Stimulated activated CD4-positive, alpha-beta T cell treated with anti-CD3 and anti-CD28 coated beads, TNF-alpha, amount 100 ng/mL, for 4 hours (primary cell): ENCODE measurements at regions not wholly inside any gene's neighbourhood (a gene's known extent, or its start where the extent isn't known, plus 50 kb on each side); places are given as distances from the start of the nearest gene placed in this dataset.

Experiments
- DNase-seq, 3 experiments: peaks; one replicate each; pipeline ENCODE4 v3.0.0-alpha.2; 2020; ENCODE audit warnings: low read depth in 3 of 3

DNA sequence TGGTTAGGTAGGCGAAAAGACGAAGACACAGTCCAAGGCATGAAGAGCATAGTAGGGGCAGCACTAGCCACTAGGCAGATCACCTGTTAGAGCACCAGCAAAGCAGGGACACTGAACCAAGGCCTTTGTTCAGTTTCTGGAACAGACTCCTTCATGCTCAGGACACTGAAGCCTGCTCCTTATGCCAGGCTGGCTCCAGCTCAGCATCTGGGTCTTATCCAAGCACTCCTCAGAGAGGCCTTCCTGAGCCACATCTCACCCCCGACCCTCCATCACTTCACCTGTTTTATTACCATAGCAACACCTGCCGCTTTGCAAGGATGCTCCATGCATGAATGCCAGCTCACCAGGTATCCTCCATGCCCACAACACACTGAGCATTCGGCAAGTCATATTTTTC is 206.3 kb upstream of the CHRNA7 start:
- no peak for DNase-seq

DNA sequence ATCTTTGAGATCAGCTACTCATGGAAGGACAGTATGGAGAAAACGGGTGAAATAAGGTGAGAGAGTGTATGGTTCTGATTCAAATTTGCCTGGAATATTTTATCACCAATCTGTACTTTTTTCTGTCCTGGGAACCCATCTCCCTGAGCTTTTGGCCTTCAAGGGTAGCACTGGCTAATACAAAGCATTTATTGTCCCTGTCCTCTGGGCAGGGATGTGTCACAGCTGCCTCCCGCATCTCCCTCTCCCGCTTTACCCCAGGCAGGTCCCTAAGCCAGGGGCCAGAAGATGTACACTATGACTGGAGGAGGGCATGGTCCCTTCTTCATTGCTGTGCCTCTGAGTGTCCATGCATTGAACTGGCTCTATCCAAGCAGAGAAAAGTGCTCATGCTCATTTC is 201.7 kb upstream of the CHRNA7 start:
- DNase-seq: no peak

DNA sequence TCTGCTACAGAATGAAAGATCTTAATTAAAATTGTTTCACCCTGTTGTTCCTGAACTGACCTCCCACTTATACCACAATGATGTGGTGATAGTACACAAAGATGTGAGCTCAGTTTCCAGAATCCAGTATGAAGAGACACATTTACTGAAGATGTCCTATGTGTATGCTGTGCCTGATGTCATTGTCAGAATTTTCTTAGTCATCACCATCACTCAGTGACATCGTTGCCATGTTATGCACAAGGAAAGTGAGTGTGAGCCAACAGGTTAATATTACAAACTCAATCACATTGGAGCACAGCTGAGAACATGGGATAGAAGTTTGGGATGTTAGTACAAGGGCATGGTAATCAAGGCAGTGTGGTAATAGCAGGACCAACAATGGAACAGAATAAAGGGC is 199.7 kb upstream of the CHRNA7 start:
- no peak for DNase-seq

DNA sequence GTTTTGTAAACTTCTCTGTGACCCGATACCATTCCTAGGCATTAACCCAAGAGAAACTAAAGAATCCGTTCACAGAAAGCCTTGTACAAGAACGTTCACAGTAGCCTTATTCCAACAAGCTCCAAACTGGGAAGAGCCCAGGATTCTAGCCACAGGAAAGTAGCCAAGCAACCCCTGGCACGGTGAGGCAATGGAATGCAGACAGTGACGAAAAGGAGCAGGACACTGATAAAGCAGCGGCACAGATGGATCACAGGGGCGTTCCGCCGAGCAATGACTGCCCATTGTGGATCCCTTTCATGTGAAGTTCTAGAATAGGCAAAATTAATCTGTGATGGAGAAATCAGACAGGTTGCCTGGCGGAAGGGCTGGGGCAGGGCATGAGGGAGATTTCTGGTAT is 198.7 kb upstream of the CHRNA7 start:
- DNase-seq: no peak

DNA sequence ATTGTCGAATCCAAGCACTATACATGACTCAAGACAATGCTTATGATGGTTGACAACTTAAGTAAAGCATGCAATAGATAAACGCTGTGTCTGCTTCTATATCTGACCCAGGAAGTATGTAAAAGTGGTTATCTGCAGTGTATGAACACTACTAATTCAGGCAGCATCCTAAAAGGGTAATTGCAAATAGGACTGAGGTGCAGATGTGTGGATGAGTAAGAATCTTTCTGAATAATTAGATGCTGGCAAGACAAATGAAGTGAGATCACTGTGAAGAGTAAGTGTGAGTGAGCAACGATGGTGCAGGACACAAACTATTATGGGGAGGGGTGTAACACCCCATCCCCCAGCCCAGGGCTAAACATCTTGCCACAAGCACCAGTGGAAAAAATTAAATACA is 195.7 kb upstream of the CHRNA7 start:
- no peak for DNase-seq

DNA sequence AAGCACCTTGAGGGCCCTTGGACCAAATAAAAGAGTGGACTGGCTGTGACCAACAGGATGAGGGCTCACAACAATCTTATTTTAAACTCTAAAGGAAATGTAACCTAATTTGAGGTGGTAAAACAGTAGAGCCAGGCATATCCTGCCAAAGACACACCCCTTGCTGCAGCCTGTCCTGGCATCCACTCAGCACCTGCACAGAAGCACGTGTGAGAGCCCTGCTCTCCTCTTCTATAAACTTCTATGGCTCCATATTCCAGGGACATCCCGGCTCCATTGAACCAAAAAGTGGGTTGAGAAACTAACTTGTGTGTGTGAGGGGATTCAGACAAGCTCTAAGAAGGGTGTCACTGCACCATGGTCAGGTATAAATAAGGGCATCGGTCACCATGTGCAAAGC is 190.9 kb upstream of the CHRNA7 start:
- no peak for DNase-seq

DNA sequence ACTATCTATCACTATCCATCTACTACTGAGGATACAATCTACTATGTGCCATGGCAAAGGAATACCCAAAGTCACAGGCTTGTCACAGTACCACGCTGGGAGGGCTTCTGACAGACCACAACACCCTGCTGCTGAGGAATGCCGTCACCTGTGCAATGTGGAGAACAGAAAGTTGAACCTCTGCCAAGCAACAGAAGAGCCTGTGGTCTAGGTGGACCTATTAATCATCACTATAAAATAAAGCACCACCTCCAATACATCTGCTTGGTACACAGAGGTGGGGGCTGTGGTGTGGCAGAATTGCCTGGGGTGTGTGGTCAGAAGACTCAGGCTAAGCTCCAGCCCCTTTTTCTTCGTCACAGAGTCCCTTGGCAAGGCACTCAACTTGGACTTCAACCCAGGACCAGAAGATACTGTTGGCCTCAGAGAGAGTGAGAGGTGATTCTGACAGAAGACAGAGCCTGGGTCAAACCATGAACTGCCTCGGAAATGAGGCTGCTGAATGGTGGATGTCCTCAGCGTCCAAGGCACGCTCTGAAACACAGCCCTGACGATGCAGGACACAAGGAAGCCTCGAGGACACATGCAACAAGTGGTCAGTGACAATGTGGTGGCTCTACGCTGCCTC is 189.4 kb upstream of the CHRNA7 start:
- no peak for DNase-seq

DNA sequence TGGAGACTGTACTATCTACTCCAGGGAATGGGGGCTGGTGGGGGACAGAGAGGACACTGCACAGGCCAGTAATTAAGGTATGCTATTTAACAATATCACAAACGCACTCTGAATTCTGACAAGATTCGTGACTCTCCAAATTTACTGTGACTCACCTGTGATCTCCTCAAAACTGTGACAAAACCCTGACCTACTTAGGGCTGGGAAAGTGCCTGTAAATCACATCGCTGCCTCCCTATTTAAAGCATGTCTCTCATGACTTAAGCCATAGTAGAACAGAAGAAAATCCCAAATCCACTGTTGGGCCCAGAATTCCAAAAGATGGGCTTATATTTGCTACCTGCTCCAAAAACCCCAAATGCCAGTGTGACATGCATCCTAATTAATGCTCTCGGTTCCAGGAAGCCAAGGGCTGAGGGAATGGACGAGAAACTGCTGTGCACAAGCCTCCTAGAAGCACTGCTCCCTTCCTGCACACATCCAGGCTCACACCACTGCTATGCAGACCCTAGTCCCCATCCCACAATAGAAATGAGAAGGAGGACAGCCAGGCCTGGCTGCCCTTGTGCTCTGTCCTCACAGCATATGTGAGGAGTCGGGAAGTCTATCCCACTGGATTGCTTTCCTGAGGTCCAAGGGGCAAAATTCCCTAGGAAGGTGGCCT is 187.7 kb upstream of the CHRNA7 start:
- no peak for DNase-seq

DNA sequence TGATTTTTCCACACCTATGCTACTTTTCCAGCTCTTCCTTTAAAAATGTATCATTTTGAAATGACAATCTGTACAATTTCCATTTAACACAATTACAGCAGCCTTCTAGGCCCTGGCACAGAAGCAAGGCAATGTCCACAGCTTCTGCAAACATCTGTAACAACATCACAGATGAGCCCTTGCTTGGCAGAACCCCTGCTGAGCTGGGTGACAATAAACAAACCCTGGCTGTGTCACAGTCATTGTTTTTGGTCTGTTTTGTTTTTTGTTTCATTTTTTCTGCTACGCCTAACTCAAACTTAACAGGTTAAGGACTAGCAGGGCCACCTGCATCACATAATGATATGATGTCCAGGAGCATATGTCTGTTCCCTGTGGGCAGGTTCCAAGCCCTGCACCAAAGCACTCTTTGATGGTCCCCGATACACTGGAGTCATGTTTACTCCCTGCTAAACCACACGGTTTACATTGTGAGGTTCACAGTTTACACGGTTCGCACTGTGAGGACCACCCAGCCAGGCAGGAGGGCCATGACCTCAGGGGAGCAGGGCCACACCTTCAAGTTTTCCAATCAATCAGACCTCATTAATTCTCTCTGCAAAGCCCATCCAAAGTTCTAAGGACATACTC is 186.8 kb upstream of the CHRNA7 start:
- no peak for DNase-seq

DNA sequence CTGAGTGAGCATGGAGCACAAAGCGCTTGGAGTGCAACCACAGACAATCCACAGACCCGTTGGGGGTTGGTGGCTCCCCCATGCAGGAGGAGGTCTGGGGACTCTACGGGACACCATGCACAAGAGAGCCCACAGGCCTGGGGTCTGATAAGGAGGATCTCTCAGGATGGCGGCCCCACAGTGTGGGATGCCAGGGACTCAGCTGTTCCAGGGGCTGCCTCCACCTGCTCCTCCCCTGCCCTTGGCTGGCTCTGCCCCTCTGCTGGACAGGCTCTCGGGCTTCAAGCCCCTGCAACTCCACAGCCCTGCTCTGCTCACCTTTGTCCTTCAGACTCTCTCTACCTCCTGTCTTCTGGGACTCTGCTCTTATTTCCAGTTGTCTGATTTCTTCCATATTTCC is 184.5 kb upstream of the CHRNA7 start:
- DNase-seq: no peak

DNA sequence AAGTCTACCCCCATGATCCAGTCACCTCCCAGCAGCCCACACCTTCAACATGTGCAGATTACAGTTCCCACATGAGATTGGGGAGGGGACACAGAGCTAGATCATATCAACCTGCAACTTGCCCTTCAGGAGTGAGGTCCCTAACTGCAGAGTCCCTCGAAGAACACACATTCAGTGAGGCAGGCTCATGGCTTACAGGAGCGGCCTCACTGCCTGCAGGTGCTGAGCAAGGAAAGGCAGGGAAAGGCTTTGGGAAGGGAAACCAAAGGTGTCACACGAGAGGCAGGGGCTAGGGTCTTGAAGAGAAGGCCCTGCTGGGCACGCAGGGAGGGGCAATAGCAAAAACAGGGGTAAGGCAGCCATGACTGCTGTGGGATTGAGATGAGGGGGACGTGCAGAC is 182.4 kb upstream of the CHRNA7 start:
- no peak for DNase-seq

DNA sequence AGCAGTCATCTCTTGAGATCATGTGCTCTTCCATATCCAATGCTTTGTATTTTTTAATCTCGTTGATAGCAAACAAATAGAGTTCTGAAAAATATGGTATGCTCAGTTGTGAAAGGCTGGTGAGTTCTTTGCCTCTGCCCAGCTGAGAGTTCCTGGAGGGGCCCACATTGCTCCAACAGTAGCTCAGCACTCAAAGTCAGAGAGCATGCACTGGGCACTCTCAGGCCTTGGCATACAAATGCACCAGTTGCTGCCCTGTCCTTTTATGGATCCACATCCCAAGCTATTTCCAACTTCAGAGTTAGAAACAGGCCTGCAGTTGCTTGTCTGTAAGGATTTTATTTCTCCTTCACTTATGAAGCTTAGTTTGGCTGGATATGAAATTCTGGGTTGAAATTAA is 181.7 kb upstream of the CHRNA7 start:
- no peak for DNase-seq

DNA sequence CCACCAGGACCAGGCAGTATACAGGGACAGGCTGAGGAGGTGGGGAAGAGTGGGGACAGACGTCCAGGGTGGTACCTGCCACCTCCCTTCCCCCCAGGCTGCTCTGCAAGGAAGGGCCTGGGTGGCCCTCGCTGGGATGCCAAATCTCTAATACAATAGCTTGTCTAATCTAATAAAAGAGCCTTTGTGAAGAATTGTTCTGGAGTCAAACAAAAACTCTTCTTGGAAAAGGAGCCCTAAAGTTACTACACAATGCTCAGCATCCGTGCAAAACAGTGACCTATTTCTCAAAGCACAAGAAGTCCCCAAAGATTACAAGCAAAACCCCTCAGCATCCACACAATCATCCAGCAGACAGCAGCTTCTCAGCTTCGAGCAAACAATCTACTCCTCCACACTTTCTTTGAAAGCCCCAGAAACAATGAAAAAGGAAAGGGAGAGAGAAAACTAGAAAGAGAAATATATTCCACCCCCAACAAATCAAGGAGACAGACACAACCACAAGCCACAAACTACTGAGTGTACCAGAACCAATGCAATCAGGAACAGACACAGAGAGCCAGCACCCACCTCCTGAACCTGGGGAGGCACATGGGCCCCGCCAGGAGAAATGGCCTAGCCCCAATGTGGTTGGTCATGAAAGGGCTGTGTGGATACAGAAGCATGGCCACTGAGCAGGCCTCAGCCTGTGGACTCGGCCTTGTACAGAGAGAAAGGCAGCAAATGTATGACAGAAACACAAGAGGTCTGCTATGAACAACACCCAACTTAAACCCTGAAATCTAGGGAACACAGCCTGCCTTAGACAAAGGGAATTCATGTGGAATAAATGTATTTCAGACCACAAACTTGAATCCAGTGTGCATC is 177.1 kb upstream of the CHRNA7 start:
- no peak for DNase-seq

DNA sequence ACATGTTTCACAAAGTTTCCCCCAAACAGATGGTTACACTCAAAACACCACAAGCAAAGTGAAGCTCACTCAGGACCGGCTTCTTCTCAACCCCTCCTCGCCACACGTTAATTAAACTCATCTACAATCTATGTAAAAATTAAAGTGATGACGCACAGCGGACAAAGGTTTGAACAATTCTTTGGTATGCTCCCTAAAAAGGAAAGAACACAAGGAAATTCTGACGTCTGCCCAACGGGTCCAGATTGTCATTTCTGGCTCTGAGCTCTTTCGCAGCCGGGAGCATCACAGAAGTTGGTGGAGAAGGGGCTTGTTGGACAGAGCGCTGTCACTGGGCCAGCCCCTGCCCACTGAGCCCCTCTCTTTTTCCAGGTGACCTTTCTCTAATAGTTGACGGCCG is 173.7 kb upstream of the CHRNA7 start:
- DNase-seq: no peak

DNA sequence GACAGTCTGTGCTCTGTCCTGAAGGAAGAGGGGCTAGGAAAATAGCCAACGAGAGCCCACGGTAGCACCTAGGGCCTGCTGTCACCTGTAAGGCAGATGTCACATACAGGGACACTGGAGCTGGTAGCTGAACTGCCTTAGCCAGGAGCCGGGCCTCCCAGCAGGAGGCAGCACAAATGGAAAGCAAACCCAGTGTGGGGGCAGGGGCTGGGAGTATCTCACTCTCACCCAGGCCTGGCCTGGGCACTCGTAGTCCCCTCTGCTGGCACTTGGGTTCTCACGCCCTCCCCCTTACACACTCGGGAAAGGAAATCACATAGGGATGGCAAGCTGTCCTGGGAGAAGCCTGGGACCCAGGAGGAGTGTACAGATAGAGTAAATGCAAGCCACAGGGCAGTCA is 173.1 kb upstream of the CHRNA7 start:
- no peak for DNase-seq

DNA sequence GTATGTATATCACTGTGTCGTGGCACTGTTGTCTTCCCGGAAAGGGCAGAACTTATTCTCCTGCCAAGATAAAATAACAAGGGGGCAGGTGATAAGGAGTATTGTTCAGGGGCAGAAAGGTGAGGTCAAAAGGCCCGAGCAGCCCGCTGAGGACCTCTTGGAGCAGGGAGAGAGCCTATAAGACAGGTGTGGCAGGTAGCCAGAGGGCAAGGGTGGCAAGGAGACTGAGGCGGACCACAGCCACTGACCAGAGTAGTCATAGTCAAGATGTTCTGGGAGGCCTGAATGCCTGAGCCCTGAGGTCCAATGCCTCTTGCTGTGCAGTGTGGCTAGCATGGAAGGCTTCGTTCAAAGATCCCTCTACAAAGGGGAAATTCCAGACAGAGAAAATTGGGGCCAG is 172.3 kb upstream of the CHRNA7 start:
- no peak for DNase-seq

DNA sequence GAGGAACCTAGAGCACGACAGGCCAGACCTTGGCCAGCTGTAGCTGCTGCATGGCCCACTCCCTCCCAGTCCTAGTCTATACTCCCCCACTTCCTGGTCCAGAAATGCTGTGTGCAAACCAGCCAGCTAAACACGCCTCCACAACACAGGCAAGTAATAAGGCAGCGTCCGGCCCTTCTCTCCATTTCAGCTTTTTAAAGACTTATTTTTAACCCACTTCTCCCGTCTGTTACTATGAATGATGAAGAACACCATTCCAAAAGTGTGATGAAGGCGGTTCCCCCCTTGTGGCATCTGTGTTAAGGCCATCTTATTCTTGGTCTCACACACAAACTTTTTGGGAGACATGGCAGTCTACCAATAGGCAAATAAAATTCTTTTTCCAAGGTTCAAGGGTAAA is 164.1 kb upstream of the CHRNA7 start:
- DNase-seq: no peak

DNA sequence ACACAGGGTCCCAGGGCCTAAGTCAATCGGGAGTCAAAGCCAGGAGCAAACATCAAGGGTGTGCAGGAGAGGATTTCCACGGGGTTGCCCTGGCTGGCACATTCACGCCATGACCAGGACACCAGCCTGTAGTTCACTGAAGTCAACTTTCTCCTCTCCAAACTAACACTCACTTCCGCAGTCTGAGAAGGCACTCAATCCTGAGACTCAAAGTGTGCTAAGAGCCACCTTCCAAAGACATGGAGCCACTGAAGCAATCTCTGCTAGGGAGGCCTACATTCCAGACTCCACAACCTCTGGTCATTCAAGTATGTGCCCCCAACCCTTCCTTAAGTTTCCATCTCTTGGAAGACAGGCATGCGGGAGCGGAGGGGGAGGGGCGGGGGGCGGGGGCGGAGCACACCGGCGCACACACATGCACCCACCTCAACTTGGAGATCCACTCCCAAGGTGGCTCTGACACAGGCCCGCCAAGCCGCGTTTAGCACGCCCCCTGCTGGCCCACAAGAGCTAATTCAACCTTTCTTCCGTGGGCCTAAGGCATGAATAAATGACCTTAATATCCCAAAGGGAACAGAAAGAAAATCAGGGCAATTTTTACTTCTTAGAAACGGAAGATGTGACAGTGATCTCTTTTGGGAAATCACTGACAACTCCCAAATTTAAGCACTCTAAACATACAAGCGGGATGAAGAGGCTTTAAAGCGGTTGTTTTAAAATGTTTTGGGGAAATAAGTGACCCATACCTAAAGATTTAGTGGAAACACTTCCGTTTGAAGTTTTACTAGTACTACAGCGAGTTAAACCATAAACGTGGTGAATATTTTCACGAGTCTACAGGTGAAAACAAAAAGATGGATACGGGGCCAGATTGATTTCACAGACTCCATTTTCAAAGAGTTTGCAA is 162.5 kb upstream of the CHRNA7 start:
- DNase-seq: peak; percentile 15 to 22 (median 21)

DNA sequence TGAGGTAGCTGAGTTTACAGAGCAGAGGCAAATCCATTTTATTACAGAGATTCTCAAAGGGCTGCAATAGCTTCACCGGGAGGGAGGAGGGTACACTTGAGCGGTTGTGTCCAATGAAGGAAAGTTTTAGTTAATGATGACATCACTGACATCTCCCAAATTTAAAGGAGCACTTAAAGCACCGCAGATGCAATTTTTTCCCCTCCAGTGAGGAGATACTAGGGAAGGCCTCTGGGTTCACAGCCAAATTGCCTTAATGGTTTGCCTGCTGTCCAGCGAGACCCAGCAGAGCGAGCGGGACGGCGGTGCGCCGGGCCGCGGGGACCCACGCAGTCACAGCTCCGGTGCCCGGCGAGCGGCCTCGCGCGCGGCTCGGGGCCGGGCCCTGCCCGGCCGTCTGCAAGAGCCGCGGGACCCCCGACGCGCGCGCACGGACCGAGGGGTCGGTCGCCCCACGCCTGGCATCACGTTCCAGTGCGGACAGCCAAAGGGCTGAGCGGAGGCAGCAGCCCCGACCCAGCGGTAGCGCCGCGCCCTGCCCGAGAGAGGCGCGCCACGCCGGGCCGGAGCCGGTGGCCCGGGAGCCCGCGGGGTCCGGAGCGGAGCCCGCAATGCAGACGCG is 160.5 kb upstream of the CHRNA7 start:
- peak in 1 of 3 experiments; percentile 1 for DNase-seq

DNA sequence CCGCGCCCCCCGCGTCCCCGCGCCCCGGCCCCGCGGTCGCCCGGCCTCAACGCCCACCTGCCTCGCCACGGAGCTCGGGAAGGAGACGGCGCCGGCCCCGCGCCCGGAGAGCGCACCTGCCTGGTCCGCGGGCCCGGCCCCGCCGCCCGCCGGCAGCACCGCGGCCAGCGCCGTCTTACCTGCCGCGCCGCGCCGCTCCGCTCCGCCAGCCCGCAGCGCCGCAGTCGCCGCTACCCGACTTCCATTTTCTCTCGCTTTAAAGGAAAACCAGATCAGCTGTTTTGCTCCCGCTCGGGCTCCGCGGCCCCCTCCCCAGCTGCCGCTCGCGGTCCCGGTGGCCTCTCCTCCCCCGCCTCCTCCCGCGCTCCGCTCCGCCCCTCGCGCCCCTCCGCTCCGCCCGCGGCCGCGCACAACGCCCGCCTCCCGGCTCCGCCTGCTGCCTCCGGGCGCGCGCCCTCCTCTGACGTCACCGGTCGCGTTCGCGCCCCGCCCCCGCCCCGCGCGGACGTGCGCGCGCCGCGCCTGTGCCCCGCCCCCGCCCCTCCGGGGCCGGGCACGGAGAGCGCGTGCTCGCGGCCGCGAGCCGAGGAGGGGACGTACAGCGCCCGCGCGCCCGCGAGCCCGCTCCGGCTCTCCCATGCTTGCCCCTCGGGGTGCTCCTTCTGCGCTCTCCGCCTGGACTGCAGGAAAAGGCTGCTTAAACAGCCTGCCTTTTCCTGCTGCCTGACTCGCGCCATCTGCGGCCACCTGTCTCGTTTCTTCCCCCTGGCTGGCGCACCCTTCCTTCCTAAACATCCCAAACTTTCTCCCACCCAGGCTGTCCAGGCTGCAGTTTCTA is 159.8 kb upstream of the CHRNA7 start, which contains the start of gene OTUD7A:
Gene OTUD7A, minus strand, starts transcription at position 346 of the 838 bp plus-strand sequence.
- peak; percentile 72 to 78 (median 76) for DNase-seq
